T47D (cell line): ENCODE measurements at regions not wholly inside any gene's neighbourhood (a gene's known extent, or its start where the extent isn't known, plus 50 kb on each side); places are given as distances from the start of the nearest gene placed in this dataset.

ENCODE experiments used
- DNase-seq, 2 experiments: peaks; one replicate each; pipeline versions ENCODE4 v3.0.0 to v3.0.0-alpha.2; 2011 to 2012; ENCODE audit warnings: low read depth in 1 of 2, low spot score in 1 of 2
- JUND ChIP-seq: IDR thresholded peaks from 2 replicates; pipeline ENCODE4 v1.6.1; 2012; ENCODE audit warnings: low read depth
- in situ Hi-C: cut with HindIII; loops from 2 replicates; pipeline ENCODE4 v1.10.0; 2016; ENCODE audit warnings: low sequenced_read_pairs, low pct_unique_long_range_greater_than_20kb

- DNase-seq: no peak
- in situ Hi-C loops: no loop called here
- TF ChIP-seq JUND: no peak
Measured at GRCh38 chr20:60363698-60364097, 405.5 kb downstream of the CDH26 start.

- in situ Hi-C loops: no loop called here
- DNase-seq: peak in 1 of 2 experiments; percentile 38
- no peak for TF ChIP-seq JUND
Measured at GRCh38 chr20:60365064-60365666, 406.9 kb downstream of the CDH26 start.

- no peak for DNase-seq
- in situ Hi-C loops: no loop called here
- TF ChIP-seq JUND: no peak
Measured at GRCh38 chr20:60365882-60366281, 407.7 kb downstream of the CDH26 start.

GRCh38 chr20:60371384-60371783 lies 413.2 kb downstream of the CDH26 start:
- DNase-seq: no peak
- TF ChIP-seq JUND: no peak
- in situ Hi-C loops: no loop called here

GRCh38 chr20:60372275-60372674 lies 414.1 kb downstream of the CDH26 start:
- no peak for DNase-seq
- no peak for TF ChIP-seq JUND
- in situ Hi-C loops: no loop called here

GRCh38 chr20:60372822-60373221 lies 414.6 kb downstream of the CDH26 start:
- no peak for DNase-seq
- TF ChIP-seq JUND: no peak
- in situ Hi-C loops: no loop called here

GRCh38 chr20:60378620-60379019 lies 420.4 kb downstream of the CDH26 start:
- DNase-seq: no peak
- TF ChIP-seq JUND: no peak
- in situ Hi-C loops: no loop called here

- no peak for TF ChIP-seq JUND
- DNase-seq: peak in 1 of 2 experiments; percentile 6
- in situ Hi-C loops: no loop called here
Measured at GRCh38 chr20:60381643-60382400, 423.6 kb downstream of the CDH26 start.

GRCh38 chr20:60389441-60389840 lies 431.2 kb downstream of the CDH26 start:
- no peak for DNase-seq
- TF ChIP-seq JUND: no peak
- in situ Hi-C loops: no loop called here

- in situ Hi-C loops: no loop called here
Measured at GRCh38 chr20:60389882-60390281, 431.7 kb downstream of the CDH26 start.

GRCh38 chr20:60395991-60396390 lies 437.8 kb downstream of the CDH26 start:
- no peak for TF ChIP-seq JUND
- in situ Hi-C loops: no loop called here
- no peak for DNase-seq

More at GRCh38 chr20:60389882-60390281, 431.7 kb downstream of the CDH26 start:
- no peak for TF ChIP-seq JUND
- DNase-seq: no peak

GRCh38 chr20:60400567-60400966 lies 442.3 kb downstream of the CDH26 start:
- in situ Hi-C loops: no loop called here
- no peak for DNase-seq
- no peak for TF ChIP-seq JUND

- in situ Hi-C loops: no loop called here
- DNase-seq: no peak
- no peak for TF ChIP-seq JUND
Measured at GRCh38 chr20:60402189-60403058, 444.2 kb downstream of the CDH26 start.
